WI38 (cell line): ENCODE measurements at regions not wholly inside any gene's neighbourhood (a gene's known extent, or its start where the extent isn't known, plus 50 kb on each side); places are given as distances from the start of the nearest gene placed in this dataset.

Experiments
- H3K4me3 ChIP-seq: 2 replicates; pipeline ENCODE4 v1.5.1; 2011; ENCODE audit warnings: low read depth, mild to moderate bottlenecking, control low read depth, low read length
- CTCF ChIP-seq: IDR thresholded peaks from 2 replicates; pipeline ENCODE4 v1.5.1; 2012; ENCODE audit warnings: low read depth, mild to moderate bottlenecking, control low read depth, low read length

- H3K4me3 ChIP-seq, result no peak overlapping the region
- TF ChIP-seq CTCF, result no peak
These were observed 450.2 kb downstream of the PCDH18 start for GRCh38 chr4:137082061-137082460.

- TF ChIP-seq CTCF, result no peak
- H3K4me3 ChIP-seq, result no peak overlapping the region
These were observed 455.4 kb downstream of the PCDH18 start for GRCh38 chr4:137076908-137077307.

GRCh38 chr4:137075586-137075985, 456.7 kb downstream of the PCDH18 start:
- no peak overlapping the region for H3K4me3 ChIP-seq
- no peak for TF ChIP-seq CTCF

- H3K4me3 ChIP-seq, result no peak overlapping the region
- TF ChIP-seq CTCF, result no peak
These were observed 461.7 kb downstream of the PCDH18 start for GRCh38 chr4:137070614-137071013.

- TF ChIP-seq CTCF, result no peak
- no peak overlapping the region for H3K4me3 ChIP-seq
These were observed 462.8 kb downstream of the PCDH18 start for GRCh38 chr4:137069473-137069872.

- TF ChIP-seq CTCF, result no peak
- no peak overlapping the region for H3K4me3 ChIP-seq
These were observed 464.6 kb downstream of the PCDH18 start for GRCh38 chr4:137067735-137068134.

GRCh38 chr4:137065311-137065710, 467.0 kb downstream of the PCDH18 start:
- H3K4me3 ChIP-seq, result no peak overlapping the region
- TF ChIP-seq CTCF, result no peak
